Choroid plexus epithelial cell (primary cell): ENCODE measurements at regions not wholly inside any gene's neighbourhood (a gene's known extent, or its start where the extent isn't known, plus 50 kb on each side); places are given as distances from the start of the nearest gene placed in this dataset.
"Not testable (repeated sequence)": the region's sequence is repeated elsewhere in the genome, so short reads cannot be mapped to it uniquely, and the experiment has no call there.

Experiments used
- DNase-seq: peaks from one replicate; pipeline ENCODE4 v3.0.0-alpha.2; 2010; ENCODE audit warnings: low read depth
- H3K4me3 ChIP-seq: 2 replicates; pipeline ENCODE4 v1.5.1; 2011; ENCODE audit warnings: low read depth, mild to moderate bottlenecking, control low read depth, low read length, moderate library complexity
- TF ChIP-seq, protein P1 (sequence below): conservative IDR thresholded peaks from 2 replicates; pipeline ENCODE4 v1.5.1; 2011; ENCODE audit warnings: low read depth, mild to moderate bottlenecking, control low read depth, inconsistent platforms, low read length, moderate library complexity

DNA sequence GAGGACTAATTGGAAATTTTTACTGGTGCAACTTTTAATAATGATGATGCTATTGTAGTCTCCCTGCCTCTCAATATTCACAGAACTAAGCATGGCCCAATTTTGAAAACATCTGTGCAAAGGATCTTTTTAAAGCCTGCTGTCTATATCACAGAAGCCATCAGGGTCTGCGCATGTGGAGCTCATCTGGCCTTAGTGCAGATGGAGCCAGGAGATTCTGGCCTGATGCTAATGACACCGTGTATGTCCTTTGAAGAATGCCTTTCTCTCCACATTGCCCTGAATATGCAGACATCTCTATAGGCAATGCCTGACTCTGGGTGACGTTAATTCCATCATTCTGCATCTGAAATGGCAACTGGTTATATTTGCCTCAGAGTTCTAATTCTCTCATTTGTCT, 1205.9 kb downstream of the AACS start:
- no peak overlapping the region for H3K4me3 ChIP-seq
- DNase-seq = no peak
- TF ChIP-seq, protein P1, sequence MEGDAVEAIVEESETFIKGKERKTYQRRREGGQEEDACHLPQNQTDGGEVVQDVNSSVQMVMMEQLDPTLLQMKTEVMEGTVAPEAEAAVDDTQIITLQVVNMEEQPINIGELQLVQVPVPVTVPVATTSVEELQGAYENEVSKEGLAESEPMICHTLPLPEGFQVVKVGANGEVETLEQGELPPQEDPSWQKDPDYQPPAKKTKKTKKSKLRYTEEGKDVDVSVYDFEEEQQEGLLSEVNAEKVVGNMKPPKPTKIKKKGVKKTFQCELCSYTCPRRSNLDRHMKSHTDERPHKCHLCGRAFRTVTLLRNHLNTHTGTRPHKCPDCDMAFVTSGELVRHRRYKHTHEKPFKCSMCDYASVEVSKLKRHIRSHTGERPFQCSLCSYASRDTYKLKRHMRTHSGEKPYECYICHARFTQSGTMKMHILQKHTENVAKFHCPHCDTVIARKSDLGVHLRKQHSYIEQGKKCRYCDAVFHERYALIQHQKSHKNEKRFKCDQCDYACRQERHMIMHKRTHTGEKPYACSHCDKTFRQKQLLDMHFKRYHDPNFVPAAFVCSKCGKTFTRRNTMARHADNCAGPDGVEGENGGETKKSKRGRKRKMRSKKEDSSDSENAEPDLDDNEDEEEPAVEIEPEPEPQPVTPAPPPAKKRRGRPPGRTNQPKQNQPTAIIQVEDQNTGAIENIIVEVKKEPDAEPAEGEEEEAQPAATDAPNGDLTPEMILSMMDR = no peak

DNA sequence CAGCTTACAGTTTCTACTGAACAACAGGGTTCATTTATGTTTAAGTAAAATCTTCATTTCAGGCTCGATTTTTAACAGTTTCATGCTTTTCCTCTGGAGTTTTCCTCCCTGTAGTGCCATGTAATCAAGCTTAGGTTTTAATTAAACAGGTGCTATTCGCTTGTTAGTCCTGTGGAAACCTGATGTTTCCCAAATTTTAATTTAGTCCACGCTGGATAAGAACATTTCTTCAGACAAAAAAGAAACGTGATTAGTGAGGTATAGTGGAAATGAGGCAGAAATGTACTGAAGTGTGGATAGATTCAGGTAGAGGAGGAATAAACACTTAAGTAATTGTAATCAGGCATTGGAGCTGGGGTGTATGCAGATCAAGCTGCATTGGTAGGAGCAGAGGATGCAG, 1217.5 kb downstream of the AACS start:
- TF ChIP-seq, protein P1 = no peak
- H3K4me3 ChIP-seq = no peak overlapping the region
- no peak for DNase-seq

DNA sequence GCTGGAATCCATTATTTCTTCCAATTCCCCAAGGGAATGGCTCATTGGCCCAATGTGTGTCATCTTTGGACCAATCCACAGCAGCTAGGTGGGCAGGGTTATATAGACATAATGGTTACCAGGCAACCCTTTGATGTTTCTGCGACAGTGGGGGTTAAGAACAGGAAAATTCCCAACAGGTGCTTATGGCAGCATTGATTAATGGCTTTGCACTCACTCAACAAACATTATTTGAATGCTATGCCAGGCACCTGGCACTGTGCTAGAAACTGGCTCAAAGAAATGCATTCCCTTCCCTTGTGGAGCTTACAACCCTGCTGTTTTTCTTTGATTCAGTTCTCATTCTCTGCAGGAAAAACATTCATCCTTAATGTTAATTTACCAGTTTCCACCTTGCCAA, 1221.0 kb downstream of the AACS start:
- TF ChIP-seq, protein P1 = no peak
- DNase-seq = no peak

DNA sequence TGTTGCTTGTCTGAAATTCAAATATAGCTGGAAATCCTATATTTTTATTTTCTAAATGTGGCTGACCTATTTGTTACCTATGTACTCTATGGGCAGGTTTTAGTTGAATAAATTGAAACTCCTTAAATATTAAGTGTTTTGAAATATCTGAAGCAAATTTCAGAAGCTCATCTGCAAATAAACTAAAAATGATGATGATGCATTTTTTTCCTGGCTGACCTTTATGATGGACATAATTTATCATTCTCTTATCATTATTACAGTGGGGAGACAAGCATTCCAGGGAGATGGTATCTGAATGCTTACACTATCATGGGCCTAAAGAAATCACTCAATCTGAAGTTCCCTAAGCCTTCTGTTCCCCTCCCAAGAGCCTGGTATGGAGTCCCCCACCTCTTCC, 1225.2 kb downstream of the AACS start:
- TF ChIP-seq, protein P1 = no peak
- no peak overlapping the region for H3K4me3 ChIP-seq
- no peak for DNase-seq

More for the DNA sequence above, 1221.0 kb downstream of the AACS start:
- H3K4me3 ChIP-seq = no peak overlapping the region

DNA sequence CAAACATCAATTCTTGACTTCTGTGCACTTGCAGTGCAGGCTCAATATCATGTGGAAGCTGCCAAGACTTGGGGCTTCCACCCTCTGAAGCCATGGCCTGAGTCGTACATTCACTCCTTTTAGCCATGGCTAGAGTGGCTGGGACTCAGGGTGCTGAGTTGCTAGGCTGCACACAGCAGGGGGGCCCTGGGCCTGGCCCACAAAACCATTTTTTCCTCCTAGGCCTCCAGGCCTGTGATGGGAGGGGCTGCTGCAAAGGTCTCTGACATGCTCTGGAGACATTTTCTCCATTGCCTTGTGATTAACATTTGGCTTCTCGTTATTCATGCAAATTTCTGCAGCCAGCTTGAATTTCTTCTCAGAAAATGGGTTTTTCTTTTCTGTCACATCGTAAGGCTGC, 1226.8 kb downstream of the AACS start:
- not testable (repeated sequence) for DNase-seq, H3K4me3 ChIP-seq

DNA sequence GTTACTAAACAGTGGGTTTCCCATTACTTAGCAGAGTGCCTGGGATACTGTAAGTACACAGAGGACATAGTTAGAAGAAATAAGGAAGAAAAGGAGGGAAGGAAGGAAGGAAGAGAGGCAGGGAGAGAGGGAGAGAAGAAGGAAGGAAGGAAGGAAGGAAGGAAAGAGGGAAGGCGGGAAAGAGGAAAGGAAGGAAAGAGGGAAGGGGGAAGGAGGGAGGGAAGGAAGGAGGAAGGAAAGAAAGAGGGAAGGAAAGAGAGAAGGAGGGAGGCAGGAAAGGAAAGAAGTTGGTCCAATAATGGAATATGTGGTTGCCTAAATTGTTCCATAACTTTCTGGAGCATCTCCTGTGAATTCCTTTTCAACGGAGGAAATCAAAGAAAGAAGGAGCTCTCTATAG, 1230.4 kb downstream of the AACS start:
- TF ChIP-seq, protein P1 = no peak

DNA sequence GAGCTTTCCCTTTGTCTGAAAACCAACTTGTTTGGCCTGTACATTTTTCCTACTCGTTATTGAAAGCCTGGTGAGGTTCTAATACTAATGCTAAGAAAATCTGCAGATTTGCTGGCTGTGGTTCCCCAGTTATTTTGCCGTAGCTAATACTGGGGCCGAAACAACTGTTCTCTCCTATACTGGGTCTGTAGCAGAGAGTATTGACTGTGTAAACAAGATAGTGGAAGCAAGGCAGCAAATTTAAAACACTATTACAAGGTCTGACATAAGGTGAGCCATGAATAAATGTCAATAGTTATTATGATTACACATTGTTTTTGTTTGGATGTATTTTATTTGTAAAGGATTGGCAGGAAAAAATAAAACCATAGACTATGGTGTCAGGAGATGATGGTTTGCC, 1244.0 kb downstream of the AACS start:
- TF ChIP-seq, protein P1 = no peak
- H3K4me3 ChIP-seq = no peak overlapping the region
- DNase-seq = no peak

More for the DNA sequence above, 1230.4 kb downstream of the AACS start:
- no peak overlapping the region for H3K4me3 ChIP-seq
- DNase-seq = no peak

DNA sequence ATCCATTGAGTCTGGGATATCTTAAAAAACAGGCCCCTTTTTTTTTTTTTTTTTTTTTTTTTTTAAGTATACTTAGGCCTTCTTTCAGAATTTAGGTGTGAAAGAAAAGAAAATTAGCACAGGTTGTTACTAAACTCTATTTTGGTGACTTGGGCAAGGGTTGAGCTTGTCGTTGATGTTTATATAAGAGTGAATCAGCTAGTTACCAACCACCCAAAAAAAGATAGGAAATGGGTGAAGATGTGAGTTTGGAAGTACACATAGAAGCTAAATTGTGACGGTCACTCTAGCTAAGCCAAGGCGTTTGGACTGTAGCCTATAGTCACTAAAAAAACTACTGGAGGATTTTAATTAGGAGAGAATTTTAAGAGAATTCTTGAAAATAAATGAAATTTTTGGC, 1247.2 kb downstream of the AACS start:
- no peak overlapping the region for H3K4me3 ChIP-seq
- no peak for DNase-seq
- TF ChIP-seq, protein P1 = no peak
